ENCODE measurements at regions not wholly inside any gene's neighbourhood (a gene's known extent, or its start where the extent isn't known, plus 50 kb on each side); places are given as distances from the start of the nearest gene placed in this dataset.

DNA sequence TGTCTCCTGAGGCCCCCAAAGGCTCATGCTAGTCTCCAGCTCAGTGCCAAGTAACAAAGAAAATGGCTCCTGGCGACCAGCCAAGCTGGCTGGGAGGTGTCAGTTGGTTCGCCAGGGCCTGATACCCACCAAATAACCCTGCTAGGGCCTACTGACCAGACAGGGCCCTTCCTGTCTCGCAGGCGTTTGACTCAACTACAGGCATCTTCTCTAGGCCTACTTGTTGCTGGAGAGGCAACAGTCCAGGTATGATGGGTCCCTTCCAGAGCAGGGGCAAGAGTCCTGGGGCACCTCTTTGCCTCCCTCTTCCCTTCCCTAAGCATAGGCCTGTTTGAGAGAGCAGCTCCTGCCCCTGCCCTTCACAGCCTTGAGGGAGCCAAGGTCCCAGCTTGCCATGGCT, 147.9 kb upstream of the VANGL1 start:
- no peak for TF ChIP-seq SIN3A (IDR thresholded peaks at IDR 0.05; ENCODE audit: borderline replicate concordance, insufficient read depth, low read length)
- TF ChIP-seq POLR2AphosphoS5 (IDR thresholded peaks at IDR 0.05; ENCODE audit: low read depth, low read length), result no peak
- no peak for TF ChIP-seq FOXP2 (optimal IDR thresholded peaks at IDR 0.05; ENCODE audit: borderline replicate concordance, extremely low read depth, extremely low read length, insufficient read depth)
- TF ChIP-seq TAF1 (IDR thresholded peaks at IDR 0.05; ENCODE audit: borderline replicate concordance, insufficient read depth, low read length), result no peak
- TF ChIP-seq, protein P1, sequence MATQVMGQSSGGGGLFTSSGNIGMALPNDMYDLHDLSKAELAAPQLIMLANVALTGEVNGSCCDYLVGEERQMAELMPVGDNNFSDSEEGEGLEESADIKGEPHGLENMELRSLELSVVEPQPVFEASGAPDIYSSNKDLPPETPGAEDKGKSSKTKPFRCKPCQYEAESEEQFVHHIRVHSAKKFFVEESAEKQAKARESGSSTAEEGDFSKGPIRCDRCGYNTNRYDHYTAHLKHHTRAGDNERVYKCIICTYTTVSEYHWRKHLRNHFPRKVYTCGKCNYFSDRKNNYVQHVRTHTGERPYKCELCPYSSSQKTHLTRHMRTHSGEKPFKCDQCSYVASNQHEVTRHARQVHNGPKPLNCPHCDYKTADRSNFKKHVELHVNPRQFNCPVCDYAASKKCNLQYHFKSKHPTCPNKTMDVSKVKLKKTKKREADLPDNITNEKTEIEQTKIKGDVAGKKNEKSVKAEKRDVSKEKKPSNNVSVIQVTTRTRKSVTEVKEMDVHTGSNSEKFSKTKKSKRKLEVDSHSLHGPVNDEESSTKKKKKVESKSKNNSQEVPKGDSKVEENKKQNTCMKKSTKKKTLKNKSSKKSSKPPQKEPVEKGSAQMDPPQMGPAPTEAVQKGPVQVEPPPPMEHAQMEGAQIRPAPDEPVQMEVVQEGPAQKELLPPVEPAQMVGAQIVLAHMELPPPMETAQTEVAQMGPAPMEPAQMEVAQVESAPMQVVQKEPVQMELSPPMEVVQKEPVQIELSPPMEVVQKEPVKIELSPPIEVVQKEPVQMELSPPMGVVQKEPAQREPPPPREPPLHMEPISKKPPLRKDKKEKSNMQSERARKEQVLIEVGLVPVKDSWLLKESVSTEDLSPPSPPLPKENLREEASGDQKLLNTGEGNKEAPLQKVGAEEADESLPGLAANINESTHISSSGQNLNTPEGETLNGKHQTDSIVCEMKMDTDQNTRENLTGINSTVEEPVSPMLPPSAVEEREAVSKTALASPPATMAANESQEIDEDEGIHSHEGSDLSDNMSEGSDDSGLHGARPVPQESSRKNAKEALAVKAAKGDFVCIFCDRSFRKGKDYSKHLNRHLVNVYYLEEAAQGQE (IDR thresholded peaks at IDR 0.05; ENCODE audit: insufficient read depth in 1 of 2, low read depth in 2 of 2, low read length in 2 of 2), result no peak

DNA sequence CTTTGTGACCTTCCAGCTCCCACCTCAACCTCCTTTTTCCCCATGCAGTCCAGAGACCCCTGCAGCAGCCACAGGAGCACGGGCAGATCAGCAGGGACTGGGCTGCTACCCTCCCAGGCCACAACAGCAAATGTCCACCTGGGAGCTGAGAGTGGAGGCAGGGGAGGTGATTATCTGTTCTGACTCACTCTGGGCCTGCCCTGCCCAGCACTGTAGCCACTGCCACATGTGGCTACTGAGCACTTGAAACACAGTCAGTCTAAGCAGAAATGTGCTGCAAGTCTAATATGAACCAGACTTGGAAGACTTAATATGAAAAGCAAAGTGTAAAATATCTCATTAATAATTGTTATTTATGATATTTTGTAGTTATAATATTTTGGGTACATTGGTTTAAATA, 148.9 kb upstream of the VANGL1 start:
- TF ChIP-seq, protein P1 (IDR thresholded peaks at IDR 0.05; ENCODE audit: insufficient read depth in 1 of 2, low read depth in 2 of 2, low read length in 2 of 2), result no peak
- TF ChIP-seq FOXP2 (optimal IDR thresholded peaks at IDR 0.05; ENCODE audit: borderline replicate concordance, extremely low read depth, extremely low read length, insufficient read depth) (no peak), POLR2AphosphoS5 (IDR thresholded peaks at IDR 0.05; ENCODE audit: low read depth, low read length) (no peak), TAF1 (IDR thresholded peaks at IDR 0.05; ENCODE audit: borderline replicate concordance, insufficient read depth, low read length) (no peak)

DNA sequence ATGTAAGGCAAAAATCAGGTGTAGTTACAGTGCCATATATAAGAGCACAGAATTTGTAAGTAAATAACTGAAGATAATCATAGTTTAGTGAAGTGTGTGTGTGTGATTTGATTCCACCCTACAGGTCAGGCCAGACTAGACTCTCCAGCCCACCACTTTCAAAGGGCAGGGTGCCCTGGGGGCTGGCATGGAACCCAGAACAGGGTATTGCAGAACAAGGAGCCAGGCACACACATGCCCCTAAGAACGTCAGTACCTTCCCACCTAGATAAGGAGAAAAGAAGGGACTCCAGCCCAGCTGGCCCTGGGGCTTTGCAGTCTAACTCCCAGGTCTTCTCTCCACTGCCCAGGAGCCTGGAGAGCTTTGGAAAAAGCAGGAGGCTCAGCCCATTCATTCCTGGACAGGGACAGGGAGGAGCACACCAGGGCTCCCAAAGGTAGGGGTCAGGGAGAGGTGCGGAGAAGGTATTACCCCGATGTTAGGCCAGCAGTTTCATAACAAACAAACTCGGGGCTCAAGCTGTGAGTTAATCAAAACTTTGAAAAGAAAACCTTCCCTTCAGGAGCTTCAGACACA, 149.7 kb upstream of the VANGL1 start:
- TF ChIP-seq TAF1 (IDR thresholded peaks at IDR 0.05; ENCODE audit: borderline replicate concordance, insufficient read depth, low read length) (no peak), POLR2AphosphoS5 (IDR thresholded peaks at IDR 0.05; ENCODE audit: low read depth, low read length) (no peak), SIN3A (IDR thresholded peaks at IDR 0.05; ENCODE audit: borderline replicate concordance, insufficient read depth, low read length) (no peak), FOXP2 (optimal IDR thresholded peaks at IDR 0.05; ENCODE audit: borderline replicate concordance, extremely low read depth, extremely low read length, insufficient read depth) (no peak)
- TF ChIP-seq, protein P1 (IDR thresholded peaks at IDR 0.05; ENCODE audit: insufficient read depth in 1 of 2, low read depth in 2 of 2, low read length in 2 of 2), result no peak

DNA sequence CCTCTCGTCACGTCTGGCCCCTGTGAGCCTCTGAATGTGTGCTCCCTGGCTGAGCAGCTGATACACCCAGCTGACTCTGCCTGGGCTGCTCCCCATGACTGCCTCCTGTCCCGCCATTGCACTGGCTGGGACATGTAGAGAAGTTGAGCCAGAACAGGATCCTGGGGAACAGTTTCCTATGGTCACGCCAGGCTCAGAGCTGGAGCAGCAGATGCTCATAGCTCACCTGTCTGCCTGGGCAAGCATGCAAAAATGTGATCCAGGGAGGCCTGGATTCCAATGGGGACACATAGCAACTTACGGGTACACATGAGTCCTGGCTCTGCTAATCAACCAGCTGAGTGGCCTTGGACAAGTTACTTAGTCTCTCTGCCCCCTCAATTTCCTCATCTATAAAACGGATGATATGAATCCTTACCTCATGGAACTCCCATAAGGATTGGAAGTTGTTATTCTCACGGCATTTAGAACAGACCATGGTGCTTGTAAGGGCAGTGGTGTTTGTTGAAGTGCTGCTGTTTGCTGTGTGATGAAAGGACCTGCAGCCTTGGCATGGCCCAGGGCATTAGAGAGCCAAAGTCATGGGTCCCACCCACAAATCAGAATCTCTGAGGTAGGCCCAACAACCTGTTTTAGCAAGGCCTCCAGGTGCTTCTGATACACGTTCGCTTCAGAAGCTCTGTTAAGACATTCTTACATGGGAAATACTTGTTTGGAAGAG, 150.3 kb upstream of the VANGL1 start:
- TF ChIP-seq POLR2AphosphoS5 (IDR thresholded peaks at IDR 0.05; ENCODE audit: low read depth, low read length), result no peak
- TF ChIP-seq FOXP2 (optimal IDR thresholded peaks at IDR 0.05; ENCODE audit: borderline replicate concordance, extremely low read depth, extremely low read length, insufficient read depth), result no peak
- no peak for TF ChIP-seq SIN3A (IDR thresholded peaks at IDR 0.05; ENCODE audit: borderline replicate concordance, insufficient read depth, low read length)
- TF ChIP-seq, protein P1 (IDR thresholded peaks at IDR 0.05; ENCODE audit: insufficient read depth in 1 of 2, low read depth in 2 of 2, low read length in 2 of 2), result no peak
- TF ChIP-seq TAF1 (IDR thresholded peaks at IDR 0.05; ENCODE audit: borderline replicate concordance, insufficient read depth, low read length), result no peak
